Glomerular visceral epithelial cell (primary cell): ENCODE measurements at regions not wholly inside any gene's neighbourhood (a gene's known extent, or its start where the extent isn't known, plus 50 kb on each side); places are given as distances from the start of the nearest gene placed in this dataset.
"Not testable (repeated sequence)": the region's sequence is repeated elsewhere in the genome, so short reads cannot be mapped to it uniquely, and the experiment has no call there.

Experiments used
- DNase-seq: peaks from one replicate; pipeline ENCODE4 v3.0.0-alpha.2; 2016; ENCODE audit errors: extremely low spot score

DNA sequence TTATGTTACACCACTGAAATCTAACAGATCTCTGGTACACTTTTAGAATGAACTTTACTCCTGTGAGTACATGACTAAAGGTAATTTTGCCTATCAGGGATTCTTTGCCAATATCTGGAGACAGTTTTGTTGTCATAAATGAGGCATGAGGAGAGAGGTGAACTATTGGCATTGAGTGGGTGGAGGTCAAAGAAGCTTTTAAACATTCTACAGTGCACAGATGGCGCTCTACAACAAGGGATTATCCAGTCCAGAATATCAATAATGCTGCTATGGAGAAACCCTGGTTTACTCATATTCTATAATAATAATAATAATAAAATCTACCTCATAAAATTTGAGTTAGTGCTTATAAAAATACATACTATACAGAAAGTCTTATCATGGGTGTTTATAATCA is 702.3 kb downstream of the SI start:
- no peak for DNase-seq

DNA sequence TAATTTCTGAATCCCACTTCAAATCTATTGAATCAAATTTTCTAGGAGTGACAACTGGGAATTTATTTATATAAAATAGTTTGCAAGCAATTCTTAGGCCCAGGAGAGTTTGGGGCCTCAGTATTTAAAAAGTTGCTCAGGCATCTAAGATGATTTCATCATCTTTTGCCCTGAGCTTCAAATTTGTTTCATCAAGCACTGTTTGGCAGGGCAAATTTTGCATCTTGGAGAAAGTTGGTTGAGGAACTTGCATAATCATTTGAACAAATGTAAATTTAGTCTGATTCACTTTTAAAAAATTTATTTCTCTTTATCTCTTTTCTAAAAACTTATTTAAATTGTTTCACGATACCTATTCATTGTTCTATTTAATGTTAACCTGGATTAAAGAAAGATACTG is 702.8 kb downstream of the SI start:
- no peak for DNase-seq

GRCh38 chr3:164371681-164372080 is 706.6 kb downstream of the SI start:
- no peak for DNase-seq

- DNase-seq = no peak
Measured at GRCh38 chr3:164370970-164371369, 707.3 kb downstream of the SI start.

GRCh38 chr3:164365242-164365641 is 713.1 kb downstream of the SI start:
- DNase-seq = no peak

GRCh38 chr3:164364111-164364510 is 714.2 kb downstream of the SI start:
- no peak for DNase-seq

GRCh38 chr3:164360738-164361406 is 717.4 kb downstream of the SI start:
- no peak for DNase-seq

DNA sequence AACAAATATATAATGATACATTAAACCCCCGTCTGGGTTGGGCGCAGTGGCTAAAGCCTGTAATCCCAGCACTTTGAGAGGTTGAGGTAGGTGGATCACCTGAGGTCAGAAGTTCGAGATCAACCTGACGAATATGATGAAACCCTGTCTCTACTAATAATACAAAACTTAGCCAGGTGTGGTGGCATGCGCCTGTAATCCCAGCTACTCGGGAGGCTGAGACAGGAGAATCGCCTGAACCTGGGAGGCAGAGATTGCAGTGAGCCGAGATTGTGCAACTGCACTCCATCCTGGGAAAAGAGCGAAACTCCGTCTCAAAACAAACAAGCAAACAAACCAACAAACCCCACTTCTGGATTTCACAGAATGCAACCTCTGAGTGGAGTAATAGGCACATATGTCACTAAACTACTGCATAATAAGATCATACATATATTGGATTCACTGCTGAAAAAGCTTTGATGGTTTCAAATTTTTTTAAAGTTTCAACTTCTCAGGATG is 718.2 kb downstream of the SI start:
- DNase-seq = no peak

- DNase-seq = no peak
Measured at GRCh38 chr3:164352991-164353390, 725.3 kb downstream of the SI start.

DNA sequence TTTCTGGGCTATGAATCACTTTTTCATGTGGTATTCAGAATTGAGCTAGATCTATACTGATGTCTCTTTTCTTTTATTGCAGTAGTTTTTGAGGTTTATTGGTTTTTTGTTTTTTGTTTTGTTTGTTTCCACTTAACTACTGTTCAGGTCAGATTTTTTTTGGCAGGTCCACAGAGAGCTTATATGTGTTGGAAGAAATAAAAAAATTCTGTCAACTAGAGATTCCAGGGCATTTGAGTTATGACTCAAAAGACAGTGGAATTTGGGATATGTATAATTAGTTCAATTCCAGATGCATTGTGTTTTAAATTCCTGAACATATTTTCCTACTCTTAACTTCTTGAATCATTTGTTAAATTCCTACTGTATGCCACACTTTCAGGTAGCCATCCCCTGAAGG is 727.2 kb downstream of the SI start:
- DNase-seq = no peak

GRCh38 chr3:164342206-164342605 is 736.1 kb downstream of the SI start:
- not testable (repeated sequence) for DNase-seq

DNA sequence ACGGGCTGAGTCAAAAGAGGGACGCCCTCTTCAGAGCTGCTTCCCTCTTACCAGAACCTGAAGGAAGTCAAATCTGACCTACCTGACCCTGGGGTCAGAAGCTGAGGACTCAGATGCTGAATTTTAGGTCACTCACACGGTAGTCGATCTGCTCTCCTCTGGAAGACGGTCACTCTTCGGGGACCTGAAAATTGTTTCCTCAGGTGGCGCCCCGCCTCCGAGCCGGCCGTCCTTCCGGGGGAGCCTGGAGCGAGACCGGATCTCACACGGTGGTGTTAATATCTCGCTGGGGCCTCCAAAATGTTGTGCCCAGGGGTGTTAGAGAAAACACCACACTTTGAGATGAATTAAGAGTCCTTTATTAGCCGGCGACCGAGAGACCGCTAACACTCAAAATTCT is 737.2 kb downstream of the SI start:
- no peak for DNase-seq

GRCh38 chr3:164340273-164340672 is 738.0 kb downstream of the SI start:
- DNase-seq = no peak

DNA sequence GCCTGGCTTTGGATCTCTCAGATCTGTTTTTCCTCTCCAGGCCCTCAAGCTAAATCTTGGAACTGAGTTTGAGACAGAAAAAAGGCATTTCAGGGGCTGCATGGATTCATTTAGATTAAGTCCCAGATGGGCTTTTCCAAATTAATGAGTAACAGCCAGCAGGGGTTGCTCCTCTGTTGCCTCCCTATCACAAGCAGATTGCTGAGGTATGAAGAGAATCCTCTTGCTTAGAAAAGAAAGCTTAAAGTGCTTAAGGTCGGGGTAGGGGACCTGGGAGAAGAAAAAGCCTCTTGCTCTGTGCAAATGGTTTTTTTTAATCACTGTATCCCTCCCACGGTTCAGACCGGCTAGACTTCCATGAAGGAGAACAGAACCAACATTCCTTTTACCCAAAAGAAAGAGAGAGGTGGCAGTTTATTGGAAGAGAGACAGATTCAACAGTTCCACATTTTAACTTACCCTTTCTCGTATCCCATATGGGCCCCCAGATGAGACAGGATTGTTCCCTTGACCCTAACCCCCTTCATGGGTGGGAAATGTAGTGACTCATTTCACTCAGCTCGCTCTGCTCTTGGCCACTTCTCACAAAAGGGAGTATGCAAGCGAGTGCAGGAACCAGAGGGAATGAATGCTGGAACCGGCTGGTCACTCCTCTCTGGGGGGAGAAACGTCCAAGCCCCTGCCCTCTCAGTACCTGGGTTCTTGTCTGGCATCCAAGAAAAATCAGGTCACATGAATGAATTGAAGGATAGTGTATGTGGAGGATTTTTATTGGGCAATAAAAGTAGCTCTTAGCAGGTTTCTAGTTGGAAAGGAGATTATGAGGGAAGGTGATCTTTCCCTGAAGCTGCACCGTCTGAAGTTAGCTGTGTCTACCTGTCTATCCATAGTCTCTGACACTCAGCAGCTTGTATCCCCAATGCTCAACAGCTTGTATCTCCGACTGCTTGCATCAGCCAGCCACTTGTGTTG is 745.2 kb downstream of the SI start:
- no peak for DNase-seq

GRCh38 chr3:164326714-164327113 is 751.6 kb downstream of the SI start:
- DNase-seq = no peak

GRCh38 chr3:164320962-164321361 is 757.3 kb downstream of the SI start:
- no peak for DNase-seq

- DNase-seq = no peak
Measured at GRCh38 chr3:164306042-164306441, 772.3 kb downstream of the SI start.

DNA sequence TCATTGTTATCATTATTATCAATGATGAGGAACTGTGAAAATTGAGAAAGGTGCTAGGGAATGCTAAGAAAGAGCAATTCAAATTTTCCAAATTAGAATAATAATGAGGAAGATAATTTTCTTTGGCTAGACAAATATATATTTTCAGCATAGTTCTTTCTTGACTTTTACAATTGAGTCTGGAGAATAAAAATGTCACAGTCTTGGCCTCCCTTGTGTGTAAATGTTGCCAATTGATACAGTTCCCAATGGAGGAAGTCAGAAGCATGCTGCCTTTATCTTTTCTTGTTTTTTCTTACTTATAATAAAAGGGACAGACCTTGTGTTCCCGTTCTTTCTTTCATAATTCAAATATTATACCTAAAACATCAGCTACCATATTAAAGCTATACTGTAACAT is 774.4 kb downstream of the SI start:
- DNase-seq = no peak

GRCh38 chr3:164302622-164303021 is 775.7 kb downstream of the SI start:
- no peak for DNase-seq

DNA sequence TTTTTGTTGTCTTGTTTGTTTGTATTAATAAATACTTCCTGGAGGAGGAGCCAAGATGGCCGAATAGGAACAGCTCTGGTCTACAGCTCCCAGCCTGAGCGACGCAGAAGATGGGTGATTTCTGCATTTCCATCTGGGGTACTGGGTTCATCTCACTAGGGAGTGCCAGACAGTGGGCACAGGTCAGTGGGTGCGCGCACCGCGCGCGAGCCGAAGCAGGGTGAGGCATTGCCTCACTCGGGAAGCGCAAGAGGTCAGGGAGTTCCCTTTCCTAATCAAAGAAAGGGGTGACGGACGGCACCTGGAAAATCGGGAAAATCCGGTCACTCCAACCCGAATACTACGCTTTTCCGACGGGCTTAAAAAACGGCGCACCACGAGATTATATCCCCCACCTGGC is 786.8 kb downstream of the SI start:
- DNase-seq = not testable (repeated sequence)

DNA sequence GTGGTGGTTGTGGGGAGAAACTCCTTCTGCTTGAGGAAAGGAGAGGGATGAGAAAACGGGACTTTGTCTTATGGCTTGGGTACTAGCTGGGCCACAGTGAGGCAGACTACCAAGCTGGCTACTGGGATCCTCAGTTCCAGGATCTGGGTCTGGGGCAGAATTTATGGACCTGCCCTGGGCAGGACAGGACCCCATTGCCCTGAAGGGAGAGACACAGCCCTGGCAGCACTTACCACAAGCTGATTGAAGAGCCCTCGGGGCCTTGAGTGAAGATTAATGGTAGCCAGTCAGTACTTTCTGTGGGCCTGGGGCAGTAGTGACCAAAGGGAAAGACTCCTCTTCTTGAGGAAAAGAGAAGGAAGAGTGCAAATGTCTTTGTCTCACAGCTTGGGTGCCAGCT is 799.7 kb downstream of the SI start:
- DNase-seq = no peak

DNA sequence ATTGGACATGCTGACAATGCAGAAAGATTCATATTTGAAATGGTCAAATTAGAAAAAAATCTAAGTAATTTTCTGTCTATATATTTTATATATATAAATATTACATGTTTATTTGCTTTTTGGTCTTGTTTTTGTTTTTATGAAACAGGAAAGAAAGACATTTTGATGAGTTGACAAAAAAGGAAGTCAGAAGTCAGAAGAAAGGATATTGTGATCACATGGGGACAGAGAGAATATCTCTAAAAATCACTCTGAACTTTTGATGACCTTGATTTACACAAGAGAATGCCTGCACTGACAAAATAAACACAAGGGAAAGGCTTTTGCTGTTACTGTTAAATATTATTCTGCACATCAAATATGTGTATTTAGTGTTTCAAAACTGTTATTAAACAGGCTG is 811.2 kb downstream of the SI start:
- DNase-seq = no peak

DNA sequence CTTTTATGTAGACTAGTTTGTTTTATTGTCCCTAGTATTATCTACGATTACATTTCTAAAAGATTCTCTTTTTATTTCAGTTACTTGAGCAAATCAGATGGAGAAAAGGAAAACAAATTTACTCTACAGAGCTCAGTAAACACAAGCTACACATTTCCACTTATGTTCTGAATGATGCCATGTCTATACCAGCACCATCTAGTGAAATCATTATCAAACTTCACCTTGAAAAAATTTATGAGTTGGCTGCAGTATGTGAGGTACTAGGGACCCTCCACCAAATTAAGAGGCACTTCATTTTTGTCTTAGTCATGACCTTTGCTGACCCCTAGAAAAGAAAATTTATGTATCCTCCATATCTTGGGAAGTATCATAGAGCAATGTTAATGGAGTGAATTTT is 827.4 kb downstream of the SI start:
- no peak for DNase-seq
